ENCODE measurements at regions not wholly inside any gene's neighbourhood (a gene's known extent, or its start where the extent isn't known, plus 50 kb on each side); places are given as distances from the start of the nearest gene placed in this dataset.

DNA sequence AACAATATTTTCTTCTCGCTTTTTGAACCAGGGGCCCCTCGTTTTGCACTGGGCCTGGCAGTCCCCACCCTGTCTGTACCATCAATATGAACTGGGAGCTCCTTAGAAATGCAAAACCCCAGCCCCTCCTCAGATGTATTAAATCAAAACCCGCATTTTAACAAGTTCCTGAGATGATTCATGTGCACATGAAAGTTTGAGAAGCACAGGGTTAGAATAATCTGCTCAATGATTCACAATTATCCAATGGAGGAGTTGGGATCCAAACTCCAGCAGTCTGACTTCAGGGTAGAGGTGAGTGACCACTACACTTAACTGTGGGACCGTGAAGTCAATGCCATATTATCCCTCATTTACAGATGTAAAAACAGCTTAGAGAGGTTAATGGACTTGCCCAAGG, 256.4 kb downstream of the IGSF11 start:
- Histone ChIP-seq H3K27me3 (no peaks in the 10 kb centered on the region), H3K9me3 (no peaks in the 10 kb centered on the region), H3K27ac (no peak overlapping the region), H3K36me3 (no peaks in the 10 kb centered on the region), H3K4me3 (no peak overlapping the region), H3K4me1 (no peaks in the 10 kb centered on the region)
- no peak for DNase-seq
- TF ChIP-seq, protein P1, sequence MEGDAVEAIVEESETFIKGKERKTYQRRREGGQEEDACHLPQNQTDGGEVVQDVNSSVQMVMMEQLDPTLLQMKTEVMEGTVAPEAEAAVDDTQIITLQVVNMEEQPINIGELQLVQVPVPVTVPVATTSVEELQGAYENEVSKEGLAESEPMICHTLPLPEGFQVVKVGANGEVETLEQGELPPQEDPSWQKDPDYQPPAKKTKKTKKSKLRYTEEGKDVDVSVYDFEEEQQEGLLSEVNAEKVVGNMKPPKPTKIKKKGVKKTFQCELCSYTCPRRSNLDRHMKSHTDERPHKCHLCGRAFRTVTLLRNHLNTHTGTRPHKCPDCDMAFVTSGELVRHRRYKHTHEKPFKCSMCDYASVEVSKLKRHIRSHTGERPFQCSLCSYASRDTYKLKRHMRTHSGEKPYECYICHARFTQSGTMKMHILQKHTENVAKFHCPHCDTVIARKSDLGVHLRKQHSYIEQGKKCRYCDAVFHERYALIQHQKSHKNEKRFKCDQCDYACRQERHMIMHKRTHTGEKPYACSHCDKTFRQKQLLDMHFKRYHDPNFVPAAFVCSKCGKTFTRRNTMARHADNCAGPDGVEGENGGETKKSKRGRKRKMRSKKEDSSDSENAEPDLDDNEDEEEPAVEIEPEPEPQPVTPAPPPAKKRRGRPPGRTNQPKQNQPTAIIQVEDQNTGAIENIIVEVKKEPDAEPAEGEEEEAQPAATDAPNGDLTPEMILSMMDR (IDR thresholded peaks at IDR 0.05) = no peak
- no peak for TF ChIP-seq POLR2A (IDR thresholded peaks at IDR 0.05)

DNA sequence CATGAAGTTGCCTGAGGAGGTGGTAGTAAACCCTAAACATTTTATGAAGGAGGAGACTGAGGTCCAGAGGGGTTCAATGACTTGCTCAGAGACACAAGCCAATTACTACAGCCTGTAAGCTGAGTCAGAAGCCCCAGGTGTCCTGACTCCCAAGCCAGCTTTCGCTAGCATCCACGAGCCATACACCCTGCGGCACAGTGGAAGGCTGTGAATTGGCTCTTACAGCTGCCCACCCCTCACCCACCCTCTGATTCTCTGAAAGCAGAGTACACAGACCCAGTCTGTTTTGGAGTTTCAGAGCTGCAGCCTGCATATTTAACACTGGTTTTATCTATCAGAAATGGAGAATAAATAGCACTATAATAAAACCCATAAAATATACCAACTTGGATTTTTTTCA, 253.4 kb downstream of the IGSF11 start:
- Histone ChIP-seq H3K27me3 (no peaks in the 10 kb centered on the region), H3K27ac (no peak overlapping the region), H3K9me3 (no peaks in the 10 kb centered on the region), H3K4me3 (no peak overlapping the region), H3K4me1 (no peaks in the 10 kb centered on the region), H3K36me3 (no peaks in the 10 kb centered on the region)
- TF ChIP-seq, protein P1 (IDR thresholded peaks at IDR 0.05) = no peak
- no peak for TF ChIP-seq POLR2A (IDR thresholded peaks at IDR 0.05)
- DNase-seq = no peak

DNA sequence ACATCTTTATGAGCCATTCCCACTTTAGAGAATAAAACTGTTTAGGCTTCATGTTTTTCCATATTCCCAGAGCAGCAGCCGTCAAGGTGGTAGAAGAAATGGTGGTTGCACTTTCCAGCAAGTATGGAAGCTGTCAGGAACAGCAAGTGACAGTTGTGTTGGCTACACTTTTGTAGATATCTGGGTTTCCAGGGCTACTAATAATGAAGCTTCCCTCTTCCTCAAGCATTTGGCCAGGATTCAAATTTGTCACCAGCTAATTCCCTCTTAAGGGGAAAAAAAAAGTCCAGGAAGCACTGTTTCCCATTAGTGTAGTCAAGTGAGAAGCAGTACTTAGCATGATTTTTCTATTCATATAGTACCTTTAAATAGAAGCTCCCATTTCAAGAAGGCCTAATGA, 252.8 kb downstream of the IGSF11 start:
- H3K27me3 ChIP-seq = no peaks in the 10 kb centered on the region
- no peak for TF ChIP-seq POLR2A (IDR thresholded peaks at IDR 0.05)
- TF ChIP-seq, protein P1 (IDR thresholded peaks at IDR 0.05) = no peak
- no peak for DNase-seq
- no peaks in the 10 kb centered on the region for H3K4me1 ChIP-seq
- no peaks in the 10 kb centered on the region for H3K9me3 ChIP-seq
- no peaks in the 10 kb centered on the region for H3K36me3 ChIP-seq
- H3K4me3 ChIP-seq = no peak overlapping the region
- H3K27ac ChIP-seq = no peak overlapping the region

DNA sequence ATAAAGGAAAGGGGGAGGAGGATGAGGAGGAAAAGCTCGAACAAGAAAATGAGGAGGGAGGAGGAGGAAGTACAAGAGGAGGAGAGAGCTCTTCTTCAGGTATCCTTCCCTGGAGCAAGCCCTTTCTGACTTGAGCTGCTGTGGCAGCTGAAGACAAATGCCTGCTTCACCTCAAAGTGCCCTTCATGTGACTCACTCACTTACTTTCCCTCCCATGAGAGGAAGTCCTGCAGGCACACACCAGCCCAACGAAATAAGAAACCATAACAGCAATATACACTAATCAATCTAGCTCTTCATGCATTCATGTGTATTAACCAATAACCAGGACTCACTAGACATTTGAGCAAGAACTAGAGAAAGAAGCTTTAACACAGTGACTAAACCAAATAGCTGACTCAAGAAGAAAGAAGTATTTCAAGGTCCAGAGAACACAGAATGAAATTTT, 251.9 kb downstream of the IGSF11 start:
- Histone ChIP-seq H3K36me3 (no peaks in the 10 kb centered on the region), H3K9me3 (no peaks in the 10 kb centered on the region), H3K27me3 (no peaks in the 10 kb centered on the region), H3K4me1 (no peaks in the 10 kb centered on the region), H3K27ac (no peak overlapping the region), H3K4me3 (no peak overlapping the region)
- TF ChIP-seq POLR2A (IDR thresholded peaks at IDR 0.05) = no peak
- TF ChIP-seq, protein P1 (IDR thresholded peaks at IDR 0.05) = no peak
- no peak for DNase-seq

DNA sequence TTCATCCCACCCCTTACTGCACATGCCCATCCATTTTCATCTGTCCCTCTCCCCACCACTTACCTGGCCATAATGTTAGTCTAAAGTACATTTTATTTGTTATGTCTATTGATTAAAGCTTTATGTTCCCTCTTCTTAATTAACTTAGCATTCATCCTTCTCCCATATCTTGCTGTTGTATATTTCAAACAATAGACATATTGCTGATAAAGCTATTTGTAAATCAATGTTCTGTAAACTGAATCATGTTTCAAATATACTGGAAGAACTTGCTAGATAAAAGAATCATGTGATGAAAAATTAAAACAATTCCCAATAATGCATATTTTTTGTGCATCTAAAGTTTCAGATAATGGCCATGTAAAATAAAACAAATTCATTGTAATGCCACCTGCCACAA, 249.2 kb downstream of the IGSF11 start:
- DNase-seq = no peak
- TF ChIP-seq POLR2A (IDR thresholded peaks at IDR 0.05) = no peak
- TF ChIP-seq, protein P1 (IDR thresholded peaks at IDR 0.05) = no peak
- Histone ChIP-seq H3K27me3 (no peaks in the 10 kb centered on the region), H3K4me3 (no peak overlapping the region), H3K4me1 (no peaks in the 10 kb centered on the region), H3K36me3 (no peaks in the 10 kb centered on the region), H3K9me3 (no peaks in the 10 kb centered on the region), H3K27ac (no peak overlapping the region)

DNA sequence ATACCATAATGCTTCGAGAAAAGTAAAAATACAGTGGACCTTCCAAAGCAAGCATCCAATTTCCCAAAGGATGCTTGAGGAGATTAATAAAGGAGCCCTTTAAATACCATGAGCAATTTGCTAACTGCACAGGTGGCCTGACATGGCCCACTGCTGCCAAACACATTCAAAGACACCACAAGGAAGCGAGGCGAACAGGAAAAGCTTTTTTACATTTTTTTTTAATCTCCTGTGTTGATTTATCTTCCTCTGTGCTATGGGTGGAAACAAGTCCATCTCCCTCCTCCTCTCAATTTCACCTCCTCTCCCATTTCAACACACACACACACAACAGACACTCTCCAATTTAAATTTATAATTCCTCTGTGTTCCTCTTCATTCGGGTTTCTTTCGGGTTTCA, 243.4 kb downstream of the IGSF11 start:
- H3K4me3 ChIP-seq = no peak overlapping the region
- no peak overlapping the region for H3K27ac ChIP-seq
- no peak for DNase-seq
- no peaks in the 10 kb centered on the region for H3K9me3 ChIP-seq
- H3K36me3 ChIP-seq = no peaks in the 10 kb centered on the region
- no peaks in the 10 kb centered on the region for H3K27me3 ChIP-seq
- TF ChIP-seq POLR2A (IDR thresholded peaks at IDR 0.05) = no peak
- TF ChIP-seq, protein P1 (IDR thresholded peaks at IDR 0.05) = no peak
- H3K4me1 ChIP-seq = no peaks in the 10 kb centered on the region

Measured in Peyer's patch (tissue), 4 donors.